ENCODE measurements at regions not wholly inside any gene's neighbourhood (a gene's known extent, or its start where the extent isn't known, plus 50 kb on each side); places are given as distances from the start of the nearest gene placed in this dataset.

- no peak for TF ChIP-seq POLR2A (IDR thresholded peaks at IDR 0.05; ENCODE audit: low read depth, low read length)
- no peak for TF ChIP-seq POLR2AphosphoS5 (IDR thresholded peaks at IDR 0.05; ENCODE audit: low read depth, low read length)
- no peak for TF ChIP-seq TAF1 (IDR thresholded peaks at IDR 0.05; ENCODE audit: low read depth, low read length)
- TF ChIP-seq SPI1 (IDR thresholded peaks at IDR 0.05; ENCODE audit: low read depth, low read length), result no peak
- no peak for TF ChIP-seq PAX5 (IDR thresholded peaks at IDR 0.05; ENCODE audit: insufficient read depth, low read length, severe bottlenecking)
- no peak for TF ChIP-seq POU2F2 (IDR thresholded peaks at IDR 0.05; ENCODE audit: low read depth, low read length)
Measured at GRCh38 chr2:47666332-47666731, 95.5 kb upstream of the KCNK12 start.

Measured in GM12891 (cell line).